ENCODE measurements at regions not wholly inside any gene's neighbourhood (a gene's known extent, or its start where the extent isn't known, plus 50 kb on each side); places are given as distances from the start of the nearest gene placed in this dataset.

DNA sequence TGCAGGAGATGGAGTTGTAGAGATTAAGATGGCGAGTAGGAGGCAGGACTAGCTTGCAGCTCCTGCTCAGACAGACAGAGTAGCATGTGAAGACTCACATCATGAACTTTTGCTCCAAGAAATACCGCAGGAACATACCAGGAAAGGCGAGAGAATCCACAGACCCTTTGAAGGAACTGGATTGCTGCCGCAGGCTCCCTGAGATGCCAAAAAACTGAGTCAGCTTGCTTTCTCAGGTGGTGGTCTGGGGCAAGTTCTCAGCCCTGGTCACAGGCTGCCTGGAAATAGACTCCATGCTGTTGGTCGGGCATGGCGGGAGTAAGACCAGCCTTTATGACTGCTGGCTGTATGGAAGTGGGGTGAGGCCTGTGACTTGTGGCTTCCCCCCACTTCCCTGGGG is 163.6 kb upstream of the NAV3 start:
- TF ChIP-seq, protein P1, sequence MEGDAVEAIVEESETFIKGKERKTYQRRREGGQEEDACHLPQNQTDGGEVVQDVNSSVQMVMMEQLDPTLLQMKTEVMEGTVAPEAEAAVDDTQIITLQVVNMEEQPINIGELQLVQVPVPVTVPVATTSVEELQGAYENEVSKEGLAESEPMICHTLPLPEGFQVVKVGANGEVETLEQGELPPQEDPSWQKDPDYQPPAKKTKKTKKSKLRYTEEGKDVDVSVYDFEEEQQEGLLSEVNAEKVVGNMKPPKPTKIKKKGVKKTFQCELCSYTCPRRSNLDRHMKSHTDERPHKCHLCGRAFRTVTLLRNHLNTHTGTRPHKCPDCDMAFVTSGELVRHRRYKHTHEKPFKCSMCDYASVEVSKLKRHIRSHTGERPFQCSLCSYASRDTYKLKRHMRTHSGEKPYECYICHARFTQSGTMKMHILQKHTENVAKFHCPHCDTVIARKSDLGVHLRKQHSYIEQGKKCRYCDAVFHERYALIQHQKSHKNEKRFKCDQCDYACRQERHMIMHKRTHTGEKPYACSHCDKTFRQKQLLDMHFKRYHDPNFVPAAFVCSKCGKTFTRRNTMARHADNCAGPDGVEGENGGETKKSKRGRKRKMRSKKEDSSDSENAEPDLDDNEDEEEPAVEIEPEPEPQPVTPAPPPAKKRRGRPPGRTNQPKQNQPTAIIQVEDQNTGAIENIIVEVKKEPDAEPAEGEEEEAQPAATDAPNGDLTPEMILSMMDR (conservative IDR thresholded peaks at IDR 0.05): no peak
- TF ChIP-seq EZH2 (IDR thresholded peaks at IDR 0.05; ENCODE audit: low read depth): no peak
